WI38 (cell line): ENCODE measurements at regions not wholly inside any gene's neighbourhood (a gene's known extent, or its start where the extent isn't known, plus 50 kb on each side); places are given as distances from the start of the nearest gene placed in this dataset.
"Not testable (repeated sequence)": the region's sequence is repeated elsewhere in the genome, so short reads cannot be mapped to it uniquely, and the experiment has no call there.

Source experiments
- H3K4me3 ChIP-seq: 2 replicates; pipeline ENCODE4 v1.5.1; 2011; ENCODE audit warnings: low read depth, mild to moderate bottlenecking, control low read depth, low read length
- CTCF ChIP-seq: IDR thresholded peaks from 2 replicates; pipeline ENCODE4 v1.5.1; 2012; ENCODE audit warnings: low read depth, mild to moderate bottlenecking, control low read depth, low read length

GRCh38 chr21:38625000-38625399, 126.7 kb upstream of the ERG start:
- no peak for TF ChIP-seq CTCF
- H3K4me3 ChIP-seq, result no peak overlapping the region

GRCh38 chr21:38626306-38626705, 128.0 kb upstream of the ERG start:
- no peak overlapping the region for H3K4me3 ChIP-seq
- TF ChIP-seq CTCF, result no peak

- no peak overlapping the region for H3K4me3 ChIP-seq
- no peak for TF ChIP-seq CTCF
These were observed 130.1 kb upstream of the ERG start for GRCh38 chr21:38628349-38628748.

GRCh38 chr21:38631206-38631605, 132.9 kb upstream of the ERG start:
- H3K4me3 ChIP-seq, result no peak overlapping the region
- TF ChIP-seq CTCF, result no peak

GRCh38 chr21:38631676-38632075, 133.4 kb upstream of the ERG start:
- H3K4me3 ChIP-seq, result no peak overlapping the region
- TF ChIP-seq CTCF, result no peak

- no peak for TF ChIP-seq CTCF
- H3K4me3 ChIP-seq, result no peak overlapping the region
These were observed 138.9 kb upstream of the ERG start for GRCh38 chr21:38637161-38637560.

- no peak overlapping the region for H3K4me3 ChIP-seq
- no peak for TF ChIP-seq CTCF
These were observed 141.5 kb upstream of the ERG start for GRCh38 chr21:38639571-38640354.

- not testable (repeated sequence) for H3K4me3 ChIP-seq
These were observed 142.1 kb upstream of the ERG start for GRCh38 chr21:38640355-38640742.
